A549 (cell line): ENCODE measurements at regions not wholly inside any gene's neighbourhood (a gene's known extent, or its start where the extent isn't known, plus 50 kb on each side); places are given as distances from the start of the nearest gene placed in this dataset.

Experiments used
- ATAC-seq, 2 experiments: fragments of 200-7000 bp in 1 of 2; fragments of >200 bp in 1 of 2; cut with Nextera tagmentation in 1 of 2; cut with Tn5 transposase in 1 of 2; 3 replicates each; pipeline versions ENCODE4 v1.8.0 to v1.9.1; 2018 to 2020; ENCODE audit warnings: mild to moderate bottlenecking in 1 of 2, moderate library complexity in 1 of 2
- CTCF ChIA-PET: fragments of 300-600 bp; sonication (Branson Sonifier 250); formaldehyde crosslinking; extraction: SDS; loops from one replicate; lab custom pipeline; 2021; ENCODE audit warnings: antibody characterized with exemption, inconsistent platforms; lab: Yijun Ruan, JAX
- POLR2A ChIA-PET: fragments of 350-600 bp; formaldehyde crosslinking; extraction: SDS; loops from one replicate; lab custom pipeline; 2021; ENCODE audit warnings: antibody characterized with exemption, inconsistent platforms; lab: Yijun Ruan, JAX
- DNase-seq, 2 experiments: peaks; one replicate each; pipeline versions ENCODE4 v3.0.0 to v3.0.0-alpha.2; 2011 to 2016; ENCODE audit warnings: low read depth in 1 of 2, low spot score in 1 of 2
- FAIRE-seq: peaks from 2 replicates; lab custom pipeline; 2011; peaks lifted over from hg19 to GRCh38; lab: Jason Lieb, UNC
- H3K27ac ChIP-seq, 2 experiments: fragments of >200 bp; sonication (Bioruptor Twin); formaldehyde crosslinking; 3 replicates each; pipeline ENCODE4 v1.5.1; 2016 to 2017
- H3K4me1 ChIP-seq: fragments of >200 bp; sonication (Bioruptor Twin); formaldehyde crosslinking; 3 replicates; pipeline ENCODE4 v1.6.1; 2016
- H3K4me2 ChIP-seq: fragments of >200 bp; sonication (Bioruptor Twin); formaldehyde crosslinking; 3 replicates; pipeline ENCODE4 v1.6.1; 2016
- H3K4me3 ChIP-seq: fragments of >200 bp; sonication (Bioruptor Twin); formaldehyde crosslinking; 3 replicates; pipeline ENCODE4 v1.5.1; 2016
- H3K9me3 ChIP-seq: fragments of >200 bp; sonication (Bioruptor Twin); formaldehyde crosslinking; 3 replicates; pipeline ENCODE4 v1.6.1; 2016
- BCL3 ChIP-seq: fragments of >200 bp; sonication (Bioruptor Twin); formaldehyde crosslinking; IDR thresholded peaks from 3 replicates; pipeline ENCODE4 v1.6.1; 2016
- CEBPB ChIP-seq, 2 experiments: fragments of >200 bp in 1 of 2; sonication (Bioruptor Twin) in 1 of 2; formaldehyde crosslinking in 1 of 2; IDR thresholded peaks; 2 replicates each; pipeline ENCODE4 v1.6.1; 2012 to 2016
- CHD2 ChIP-seq: fragments of 150-350 bp; IDR thresholded peaks from 2 replicates; pipeline ENCODE4 v1.6.1; 2014; ENCODE audit warnings: low read length; ENCODE audit not compliant: partially characterized antibody
- E2F6 ChIP-seq: IDR thresholded peaks from 2 replicates; pipeline ENCODE4 v1.6.1; 2012; ENCODE audit warnings: low read depth, borderline replicate concordance
- EHF ChIP-seq: fragments of 250-450 bp; sonication (Bioruptor Pico); IDR thresholded peaks from 2 replicates; pipeline ENCODE4 v1.5.0; 2020; ENCODE audit warnings: mild to moderate bottlenecking
- EHMT2 ChIP-seq: fragments of 200-600 bp; sonication (generic); IDR thresholded peaks from 2 replicates; pipeline ENCODE4 v1.6.1; 2016; ENCODE audit warnings: antibody characterized with exemption, low read depth, mild to moderate bottlenecking, moderate library complexity
- ELK1 ChIP-seq: fragments of 150-350 bp; IDR thresholded peaks from 2 replicates; pipeline ENCODE4 v1.6.1; 2014; ENCODE audit warnings: low read depth, mild to moderate bottlenecking, low read length
- ESRRA ChIP-seq: fragments of 150-350 bp; IDR thresholded peaks from 2 replicates; pipeline ENCODE4 v1.6.1; 2014; ENCODE audit warnings: mild to moderate bottlenecking, low read length, borderline replicate concordance
- FOSL2 ChIP-seq, 2 experiments: fragments of 450-650 bp in 1 of 2; fragments of >200 bp in 1 of 2; sonication (Bioruptor Twin) in 1 of 2; formaldehyde crosslinking; IDR thresholded peaks; 2 replicates each; pipeline versions ENCODE4 v1.5.0 to v1.6.1; 2016 to 2020; ENCODE audit warnings: mild to moderate bottlenecking in 1 of 2, moderate library complexity in 1 of 2
- GATA3 ChIP-seq: IDR thresholded peaks from 2 replicates; pipeline ENCODE4 v1.6.1; 2012; ENCODE audit warnings: borderline replicate concordance
- HES2 ChIP-seq: fragments of >200 bp; sonication (Bioruptor Twin); formaldehyde crosslinking; IDR thresholded peaks from 2 replicates; pipeline ENCODE4 v1.6.1; 2016
- HEYL ChIP-seq: fragments of 250-450 bp; sonication (Bioruptor Pico); IDR thresholded peaks from 2 replicates; pipeline ENCODE4 v1.8.0; 2021; ENCODE audit warnings: mild to moderate bottlenecking, moderate library complexity
- HMGXB4 ChIP-seq: fragments of 250-450 bp; sonication (Bioruptor Pico); IDR thresholded peaks from 2 replicates; pipeline ENCODE4 v1.5.0; 2021; ENCODE audit warnings: mild to moderate bottlenecking, moderate library complexity, borderline replicate concordance
- HOXB13 ChIP-seq: fragments of 250-450 bp; sonication (Bioruptor Pico); IDR thresholded peaks from 2 replicates; pipeline ENCODE4 v1.5.0; 2020; ENCODE audit warnings: low read depth, mild to moderate bottlenecking, moderate library complexity
- HOXB5 ChIP-seq: fragments of 250-450 bp; sonication (Bioruptor Pico); IDR thresholded peaks from 2 replicates; pipeline ENCODE4 v1.5.0; 2020; ENCODE audit warnings: mild to moderate bottlenecking, moderate library complexity
- JUN ChIP-seq, 2 experiments: fragments of >200 bp; sonication (Bioruptor Twin); formaldehyde crosslinking; IDR thresholded peaks; 2 replicates in 1 of 2; 3 replicates in 1 of 2; pipeline ENCODE4 v1.6.1; 2016 to 2017
- JUNB ChIP-seq: fragments of >200 bp; sonication (Bioruptor Twin); formaldehyde crosslinking; IDR thresholded peaks from 2 replicates; pipeline ENCODE4 v1.6.1; 2016
- KDM1A ChIP-seq: fragments of 200-600 bp; sonication (generic); IDR thresholded peaks from 2 replicates; pipeline ENCODE4 v1.6.1; 2016; ENCODE audit warnings: low read depth, mild to moderate bottlenecking
- MAX ChIP-seq: IDR thresholded peaks from 2 replicates; pipeline ENCODE4 v1.6.1; 2012
- MAZ ChIP-seq: fragments of 150-350 bp; IDR thresholded peaks from 2 replicates; pipeline ENCODE4 v1.6.1; 2014; ENCODE audit warnings: antibody characterized with exemption, low read depth, low read length, borderline replicate concordance
- MYC ChIP-seq: IDR thresholded peaks from 2 replicates; pipeline ENCODE4 v1.6.1; 2012; ENCODE audit warnings: mild to moderate bottlenecking, inconsistent platforms, low read length, improper control_type of control experiment, borderline replicate concordance
- RAD21 ChIP-seq, 2 experiments: fragments of >200 bp in 1 of 2; sonication (Bioruptor Twin) in 1 of 2; formaldehyde crosslinking in 1 of 2; IDR thresholded peaks in 1 of 2; conservative IDR thresholded peaks in 1 of 2; 2 replicates in 1 of 2; 3 replicates in 1 of 2; pipeline ENCODE4 v1.6.1; 2012 to 2018; ENCODE audit warnings: inconsistent platforms in 1 of 2
- RFX5 ChIP-seq: fragments of 450-650 bp; IDR thresholded peaks from 2 replicates; pipeline ENCODE4 v1.7.1; 2014; ENCODE audit warnings: antibody characterized with exemption, mild to moderate bottlenecking, moderate library complexity
- RNF2 ChIP-seq: fragments of 200-600 bp; sonication (generic); IDR thresholded peaks from 2 replicates; pipeline ENCODE4 v1.6.1; 2016; ENCODE audit warnings: low read depth, mild to moderate bottlenecking, antibody characterized with exemption, moderate library complexity, borderline replicate concordance
- SREBF2 ChIP-seq: fragments of 450-650 bp; IDR thresholded peaks from 2 replicates; pipeline ENCODE4 v1.6.1; 2014; ENCODE audit warnings: mild to moderate bottlenecking, moderate library complexity
- TFCP2L1 ChIP-seq: fragments of 250-450 bp; sonication (Bioruptor Pico); IDR thresholded peaks from 2 replicates; pipeline ENCODE4 v1.5.0; 2021; ENCODE audit warnings: mild to moderate bottlenecking
- TP53 ChIP-seq: fragments of 250-450 bp; sonication (Bioruptor Pico); IDR thresholded peaks from 2 replicates; pipeline ENCODE4 v1.5.0; 2021; ENCODE audit warnings: mild to moderate bottlenecking, moderate library complexity
- USF2 ChIP-seq: fragments of 450-650 bp; IDR thresholded peaks from 2 replicates; pipeline ENCODE4 v1.6.1; 2014; ENCODE audit warnings: antibody characterized with exemption
- WGBS: methylation state at CpG from one replicate; pipeline ENCODE4 v1.1.6; 2017; ENCODE audit errors: missing lambda C conversion rate; 5-methylcytosine and 5-hydroxymethylcytosine counted together

GRCh38 chr3:193869221-193870201 lies 266.4 kb upstream of the HES1 start:
- H3K27ac ChIP-seq = peak overlapping the region; percentile 74 to 83
- WGBS = 65% methylated on average over 54 of the region's 71 CpGs
- DNase-seq = peak; percentile 52 to 58
- ATAC-seq = peak; percentile 82 to 88
- TF ChIP-seq KDM1A (no peak), MAZ (no peak), BCL3 (no peak), MYC (no peak), FOSL2 (IDR thresholded peaks at IDR 0.05) (no peak), FOSL2 (CRISPR knock-in tag; IDR thresholded peaks at IDR 0.05) (peak; percentile 41), JUNB (peak; percentile 40), MAX (peak; percentile 44; the same call in 1 of the 2 replicates), CEBPB (IDR thresholded peaks at IDR 0.05) (no peak), TP53 (CRISPR knock-in tag) (no peak), EHMT2 (no peak), USF2 (no peak), GATA3 (0 out of 2 replicates have a peak, but pooled peaks have one; percentile 31), TFCP2L1 (no peak), HOXB13 (CRISPR knock-in tag) (no peak), CHD2 (no peak), HEYL (CRISPR knock-in tag) (no peak), SREBF2 (no peak), RAD21 (conservative IDR thresholded peaks at IDR 0.05 in 1 of 2, IDR thresholded peaks at IDR 0.05 in 1 of 2) (0 out of 5 replicates have a peak, but pooled peaks of 1 of the 2 experiments have one; percentile 16), HES2 (no peak), JUN (IDR thresholded peaks at IDR 0.05) (no peak)
- H3K4me1 ChIP-seq = peaks cover 63% of the 10 kb centered on the region
- ChIA-PET CTCF (no interaction called here), POLR2A (no interaction called here)
- no peak for FAIRE-seq
- H3K9me3 ChIP-seq = no peaks in the 10 kb centered on the region
- H3K4me3 ChIP-seq = no peak overlapping the region
- H3K4me2 ChIP-seq = peak overlapping the region; percentile 68

GRCh38 chr3:193870376-193871219 lies 265.4 kb upstream of the HES1 start:
- CTCF ChIA-PET = interaction anchor here (0.6 kb wide), 1 partner anchor 260 kb away, joined by 3 read pairs; no protein-coding TSS in a partner anchor
- TF ChIP-seq HOXB5 (CRISPR knock-in tag) (no peak), EHF (no peak), JUNB (no peak), ELK1 (no peak), TFCP2L1 (no peak), MYC (no peak), E2F6 (no peak), TP53 (CRISPR knock-in tag) (no peak), ESRRA (no peak), HMGXB4 (CRISPR knock-in tag) (no peak), RFX5 (no peak), RNF2 (no peak)

More at GRCh38 chr3:193870376-193871219, 265.4 kb upstream of the HES1 start:
- Histone ChIP-seq H3K4me1 (peaks cover 60% of the 10 kb centered on the region), H3K4me2 (peak overlapping the region; percentile 68), H3K9me3 (no peaks in the 10 kb centered on the region), H3K27ac (peak overlapping the region; percentile 74 to 83), H3K4me3 (no peak overlapping the region)
- 72% methylated on average over 17 of the region's 18 CpGs for WGBS
- ATAC-seq = no peak
- FAIRE-seq = no peak
- POLR2A ChIA-PET = no interaction called here
- no peak for DNase-seq
